ENCODE measurements at regions not wholly inside any gene's neighbourhood (a gene's known extent, or its start where the extent isn't known, plus 50 kb on each side); places are given as distances from the start of the nearest gene placed in this dataset.
"Not testable (repeated sequence)": the region's sequence is repeated elsewhere in the genome, so short reads cannot be mapped to it uniquely, and the experiment has no call there.

- no peak for DNase-seq
Observed at GRCh38 chr15:100769043-100769974, 110.3 kb upstream of the ALDH1A3 start.

- no peak for DNase-seq
Observed at GRCh38 chr15:100769975-100770340, 109.7 kb upstream of the ALDH1A3 start.

- no peak for DNase-seq
Observed at GRCh38 chr15:100770661-100771584, 108.7 kb upstream of the ALDH1A3 start.

- no peak for DNase-seq
Observed at GRCh38 chr15:100771746-100772145, 107.9 kb upstream of the ALDH1A3 start.

GRCh38 chr15:100772478-100772877 lies 107.2 kb upstream of the ALDH1A3 start:
- DNase-seq, result no peak

- no peak for DNase-seq
Observed at GRCh38 chr15:100772892-100773520, 106.6 kb upstream of the ALDH1A3 start.

GRCh38 chr15:100774044-100774443 lies 105.6 kb upstream of the ALDH1A3 start:
- DNase-seq, result not testable (repeated sequence)

GRCh38 chr15:100775581-100776185 lies 103.9 kb upstream of the ALDH1A3 start:
- no peak for DNase-seq

GRCh38 chr15:100777821-100778220 lies 101.8 kb upstream of the ALDH1A3 start:
- DNase-seq, result no peak

GRCh38 chr15:100778831-100779288 lies 100.8 kb upstream of the ALDH1A3 start:
- no peak for DNase-seq

GRCh38 chr15:100779331-100780207 lies 100.1 kb upstream of the ALDH1A3 start:
- no peak for DNase-seq

GRCh38 chr15:100780208-100780800 lies 99.3 kb upstream of the ALDH1A3 start:
- no peak for DNase-seq

GRCh38 chr15:100781061-100781960 lies 98.3 kb upstream of the ALDH1A3 start:
- no peak for DNase-seq

GRCh38 chr15:100781961-100782530 lies 97.6 kb upstream of the ALDH1A3 start:
- no peak for DNase-seq

- DNase-seq, result no peak
Observed at GRCh38 chr15:100783291-100783690, 96.3 kb upstream of the ALDH1A3 start.

- DNase-seq, result no peak
Observed at GRCh38 chr15:100783760-100784492, 95.7 kb upstream of the ALDH1A3 start.

- DNase-seq, result no peak
Observed at GRCh38 chr15:100784493-100785180, 95.0 kb upstream of the ALDH1A3 start.

All from DMS153 (cell line).